ENCODE measurements at regions not wholly inside any gene's neighbourhood (a gene's known extent, or its start where the extent isn't known, plus 50 kb on each side); places are given as distances from the start of the nearest gene placed in this dataset.

DNA sequence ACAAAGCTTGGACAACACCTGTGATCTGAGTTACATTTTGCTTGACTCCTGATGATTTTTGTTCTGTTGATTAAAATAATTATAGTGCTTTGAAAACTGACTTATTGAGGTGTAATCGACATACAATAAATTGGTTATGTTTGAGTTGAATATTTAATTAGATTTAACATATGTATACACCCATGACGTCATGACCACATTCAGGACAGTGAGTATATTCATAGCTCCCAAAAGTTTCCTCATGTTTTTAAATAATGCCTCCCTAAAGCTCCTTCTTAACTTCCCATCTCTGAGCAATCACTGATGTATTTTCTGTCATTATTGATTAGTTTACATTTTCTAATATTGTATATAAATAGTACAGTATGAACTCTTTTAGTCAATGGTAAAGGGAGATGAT, 801.2 kb downstream of the PDCD6IP start:
- TF ChIP-seq, protein P1, sequence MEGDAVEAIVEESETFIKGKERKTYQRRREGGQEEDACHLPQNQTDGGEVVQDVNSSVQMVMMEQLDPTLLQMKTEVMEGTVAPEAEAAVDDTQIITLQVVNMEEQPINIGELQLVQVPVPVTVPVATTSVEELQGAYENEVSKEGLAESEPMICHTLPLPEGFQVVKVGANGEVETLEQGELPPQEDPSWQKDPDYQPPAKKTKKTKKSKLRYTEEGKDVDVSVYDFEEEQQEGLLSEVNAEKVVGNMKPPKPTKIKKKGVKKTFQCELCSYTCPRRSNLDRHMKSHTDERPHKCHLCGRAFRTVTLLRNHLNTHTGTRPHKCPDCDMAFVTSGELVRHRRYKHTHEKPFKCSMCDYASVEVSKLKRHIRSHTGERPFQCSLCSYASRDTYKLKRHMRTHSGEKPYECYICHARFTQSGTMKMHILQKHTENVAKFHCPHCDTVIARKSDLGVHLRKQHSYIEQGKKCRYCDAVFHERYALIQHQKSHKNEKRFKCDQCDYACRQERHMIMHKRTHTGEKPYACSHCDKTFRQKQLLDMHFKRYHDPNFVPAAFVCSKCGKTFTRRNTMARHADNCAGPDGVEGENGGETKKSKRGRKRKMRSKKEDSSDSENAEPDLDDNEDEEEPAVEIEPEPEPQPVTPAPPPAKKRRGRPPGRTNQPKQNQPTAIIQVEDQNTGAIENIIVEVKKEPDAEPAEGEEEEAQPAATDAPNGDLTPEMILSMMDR (IDR thresholded peaks at IDR 0.05; ENCODE audit: extremely low read depth in 1 of 2, insufficient read depth in 1 of 2, low read depth in 1 of 2, low read length in 2 of 2) = no peak
- TF ChIP-seq POLR2AphosphoS5 (IDR thresholded peaks at IDR 0.05; ENCODE audit: insufficient read depth, low read depth, low read length) = no peak
- TF ChIP-seq POLR2A (IDR thresholded peaks at IDR 0.05; ENCODE audit: low read depth, low read length) = no peak
- TF ChIP-seq FOS (IDR thresholded peaks at IDR 0.05; ENCODE audit: borderline replicate concordance, insufficient read depth, low read length) = no peak
- no peak for TF ChIP-seq JUN (IDR thresholded peaks at IDR 0.05; ENCODE audit: borderline replicate concordance, insufficient read depth, insufficient read length, low read depth)
- TF ChIP-seq, protein P2, sequence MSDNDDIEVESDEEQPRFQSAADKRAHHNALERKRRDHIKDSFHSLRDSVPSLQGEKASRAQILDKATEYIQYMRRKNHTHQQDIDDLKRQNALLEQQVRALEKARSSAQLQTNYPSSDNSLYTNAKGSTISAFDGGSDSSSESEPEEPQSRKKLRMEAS (IDR thresholded peaks at IDR 0.05; ENCODE audit: insufficient read depth, insufficient read length) = no peak
- no peak for TF ChIP-seq EZH2 (IDR thresholded peaks at IDR 0.05; ENCODE audit: borderline replicate concordance, low read depth, low read length, severe bottlenecking)

Data from endothelial cell of umbilical vein (primary cell).